Right renal pelvis (tissue), 4 donors: ENCODE measurements at regions not wholly inside any gene's neighbourhood (a gene's known extent, or its start where the extent isn't known, plus 50 kb on each side); places are given as distances from the start of the nearest gene placed in this dataset.
A peak's percentile ranks its signal among the peaks of the same experiment; 100 is the strongest.
"Not testable (repeated sequence)": the region's sequence is repeated elsewhere in the genome, so short reads cannot be mapped to it uniquely, and the experiment has no call there.

ENCODE experiments used
- DNase-seq, 4 donors: peaks; one replicate each; pipeline ENCODE4 v3.0.0-alpha.2; 2013; ENCODE audit warnings: low read depth in 4 of 4, low spot score in 3 of 4, missing footprints in 1 of 4

- DNase-seq = no peak
These were observed 197.4 kb downstream of the UQCRFS1 start for GRCh38 chr19:29015569-29015968.

- no peak for DNase-seq
These were observed 198.0 kb downstream of the UQCRFS1 start for GRCh38 chr19:29014857-29015436.

- no peak for DNase-seq
These were observed 199.0 kb downstream of the UQCRFS1 start for GRCh38 chr19:29013988-29014387.

DNA sequence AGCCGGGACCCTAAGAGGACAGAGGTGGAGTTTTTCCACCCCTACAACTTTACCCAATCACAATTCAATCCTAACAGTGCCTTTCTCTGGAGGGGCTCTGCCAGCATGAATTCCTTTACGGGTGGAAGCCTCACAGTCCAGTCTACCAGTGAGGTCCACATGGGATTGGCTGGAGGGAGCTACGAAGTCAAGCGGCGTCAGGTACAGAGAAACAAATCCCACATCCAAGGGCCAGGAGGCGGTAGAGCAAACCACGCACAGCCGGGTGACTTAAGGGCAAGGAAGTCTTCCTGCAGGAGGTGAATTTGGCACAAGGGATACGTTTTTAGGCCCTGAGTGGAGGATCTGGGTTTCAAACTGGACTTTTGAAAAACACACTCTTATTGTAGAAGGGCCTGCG lies 199.6 kb downstream of the UQCRFS1 start:
- DNase-seq = no peak

DNA sequence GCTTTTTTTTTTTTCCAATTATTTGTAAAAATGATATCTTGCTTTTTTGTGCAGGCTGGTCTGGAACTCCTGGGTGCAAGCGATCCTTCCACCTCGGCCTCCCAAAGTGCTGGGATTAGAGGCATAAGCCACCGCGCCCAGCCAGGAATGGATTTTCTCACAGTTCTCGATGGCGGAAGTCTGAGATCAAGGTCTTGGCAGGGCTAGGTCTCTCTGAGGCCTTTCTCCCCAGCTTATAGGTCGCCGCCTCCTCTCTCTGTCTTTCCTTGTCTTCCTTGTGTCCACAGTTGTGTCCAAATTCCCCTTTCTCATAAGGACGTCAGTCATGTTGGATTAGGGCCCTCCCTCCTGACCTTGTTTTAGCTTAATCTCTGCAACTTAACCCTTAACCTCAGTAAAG lies 200.5 kb downstream of the UQCRFS1 start:
- DNase-seq = no peak

DNA sequence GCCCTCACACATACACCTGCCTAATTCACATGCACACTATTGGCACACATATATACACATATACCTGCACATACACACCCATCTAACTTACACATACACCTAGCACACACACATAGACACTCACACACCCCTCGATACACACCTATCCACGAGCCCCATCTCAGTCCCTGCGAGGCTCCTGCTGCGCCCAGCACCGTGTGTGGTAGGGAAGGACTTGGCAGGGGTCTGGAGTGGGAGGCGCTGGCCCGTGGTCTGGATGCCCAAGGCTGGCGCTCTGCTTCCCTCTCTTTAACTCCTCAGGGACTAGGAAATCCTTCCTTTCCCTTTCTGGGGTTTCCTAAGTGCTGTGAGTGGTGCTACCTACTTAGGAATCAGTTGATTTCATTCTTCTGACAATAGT lies 202.7 kb downstream of the UQCRFS1 start:
- no peak for DNase-seq

DNA sequence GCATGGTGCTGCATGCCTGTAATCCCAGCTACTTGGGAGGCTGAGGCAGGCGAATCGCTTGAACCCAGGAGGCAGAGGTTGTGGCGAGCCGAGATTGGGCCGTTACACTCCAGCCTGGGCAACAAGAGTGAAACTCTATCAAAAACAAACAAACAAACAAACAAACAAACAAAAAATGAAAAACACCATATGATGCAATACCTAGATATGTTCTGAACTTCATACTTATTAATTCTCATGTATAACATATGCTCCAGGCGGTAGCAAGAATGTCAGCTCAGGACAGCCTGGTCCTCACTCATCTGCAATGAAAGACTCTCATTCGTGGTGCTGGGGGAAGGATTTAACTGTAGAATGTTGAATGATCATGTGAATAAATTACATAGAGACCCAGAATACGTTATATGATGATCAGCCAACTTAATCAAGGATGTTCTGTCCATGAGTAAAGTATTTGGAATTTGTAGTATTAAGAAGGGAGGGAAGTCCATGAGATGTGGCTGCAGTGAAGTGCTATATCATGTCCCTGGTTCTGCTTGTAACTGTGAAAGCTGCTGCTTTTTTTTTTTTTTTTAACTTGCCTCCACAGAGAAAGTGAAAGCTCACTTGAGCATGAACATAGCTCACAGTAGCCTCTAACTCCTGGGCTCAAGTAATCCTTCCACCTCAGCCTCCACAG lies 206.8 kb downstream of the UQCRFS1 start:
- DNase-seq = no peak

- DNase-seq = no peak
These were observed 208.2 kb downstream of the UQCRFS1 start for GRCh38 chr19:29004796-29005195.

DNA sequence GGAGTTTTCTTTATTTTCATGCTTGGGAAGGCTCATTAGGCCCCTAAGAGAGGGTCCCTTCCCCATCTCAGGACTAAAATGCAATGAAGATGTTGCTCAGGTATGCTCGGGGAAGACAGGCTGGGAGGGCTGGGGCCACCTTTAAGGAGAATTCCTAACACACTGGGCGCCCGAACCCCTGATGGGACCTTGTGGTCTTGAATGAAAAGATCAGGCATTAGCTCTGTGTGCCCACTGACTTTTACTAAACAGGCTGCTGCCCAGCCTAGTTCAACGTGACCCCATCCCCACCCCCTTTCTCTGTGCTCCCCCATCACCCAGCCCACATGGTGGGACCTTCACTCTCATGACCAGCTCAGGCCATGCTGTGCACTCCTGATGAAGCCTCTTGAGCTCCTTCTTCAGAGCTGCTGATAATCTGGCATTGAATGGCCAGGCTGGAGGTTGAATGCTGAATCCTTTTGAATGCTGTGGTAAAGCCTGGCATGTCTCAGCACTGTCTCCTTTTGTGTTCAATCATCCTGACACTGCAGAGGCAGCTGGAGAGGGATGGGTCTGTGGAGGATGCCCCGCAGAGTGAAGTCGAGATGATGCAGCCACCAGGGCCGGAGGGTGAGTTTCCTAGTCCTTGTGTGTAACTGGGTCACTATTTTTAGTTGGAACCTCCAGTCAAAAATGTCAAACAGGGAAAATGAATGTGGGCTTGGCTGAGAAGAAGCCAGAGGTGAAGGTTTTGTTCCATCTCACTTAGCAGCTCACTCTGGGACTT lies 209.1 kb downstream of the UQCRFS1 start:
- no peak for DNase-seq

DNA sequence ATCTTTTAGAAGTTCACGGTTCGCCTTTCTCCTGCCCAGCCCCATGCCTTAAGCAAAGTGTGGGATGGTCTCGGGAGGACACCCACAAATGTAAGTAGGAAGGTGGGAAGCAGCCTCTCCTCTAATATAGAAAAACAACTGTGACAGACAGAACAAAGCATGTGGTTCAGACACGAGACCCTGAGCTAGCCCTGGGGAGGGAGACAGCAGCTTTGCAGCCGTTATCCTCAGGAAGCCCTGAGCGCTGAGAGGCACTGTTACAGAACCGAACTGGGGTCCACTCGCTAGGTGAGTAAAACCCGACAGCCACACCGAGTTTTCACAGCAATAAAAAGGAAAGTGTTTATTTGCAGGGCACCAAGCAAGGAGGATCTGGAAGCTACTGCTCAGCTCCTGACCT lies 210.6 kb downstream of the UQCRFS1 start:
- DNase-seq = no peak

GRCh38 chr19:29001597-29002245 lies 211.2 kb downstream of the UQCRFS1 start:
- no peak for DNase-seq

GRCh38 chr19:29001141-29001581 lies 211.8 kb downstream of the UQCRFS1 start:
- peak in 2 of 4 donors; percentile 44 to 57 for DNase-seq

- DNase-seq = no peak
These were observed 213.1 kb downstream of the UQCRFS1 start for GRCh38 chr19:28999724-29000433.

GRCh38 chr19:28998974-28999373 lies 214.0 kb downstream of the UQCRFS1 start:
- no peak for DNase-seq

- DNase-seq = not testable (repeated sequence)
These were observed 215.1 kb downstream of the UQCRFS1 start for GRCh38 chr19:28997866-28998265.

DNA sequence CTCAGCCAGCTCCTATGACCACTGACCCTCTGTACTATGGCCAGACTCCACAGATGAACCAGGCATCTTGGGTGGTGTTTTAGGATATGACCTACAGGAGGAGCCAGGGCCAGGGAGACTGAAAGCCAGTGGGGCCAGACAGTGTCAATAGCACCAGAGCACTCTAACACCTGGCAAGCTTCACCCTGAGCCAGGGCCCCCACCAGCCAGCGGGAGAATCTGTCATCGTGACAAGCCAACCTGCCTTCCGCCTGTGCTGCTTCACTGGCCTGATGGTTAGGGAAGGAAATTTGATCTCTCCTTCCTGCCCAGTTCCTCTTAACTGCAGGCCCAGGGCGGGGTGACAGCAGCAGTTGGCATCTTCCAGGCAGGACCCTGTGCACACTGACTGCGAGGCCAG lies 222.4 kb downstream of the UQCRFS1 start:
- DNase-seq = no peak

DNA sequence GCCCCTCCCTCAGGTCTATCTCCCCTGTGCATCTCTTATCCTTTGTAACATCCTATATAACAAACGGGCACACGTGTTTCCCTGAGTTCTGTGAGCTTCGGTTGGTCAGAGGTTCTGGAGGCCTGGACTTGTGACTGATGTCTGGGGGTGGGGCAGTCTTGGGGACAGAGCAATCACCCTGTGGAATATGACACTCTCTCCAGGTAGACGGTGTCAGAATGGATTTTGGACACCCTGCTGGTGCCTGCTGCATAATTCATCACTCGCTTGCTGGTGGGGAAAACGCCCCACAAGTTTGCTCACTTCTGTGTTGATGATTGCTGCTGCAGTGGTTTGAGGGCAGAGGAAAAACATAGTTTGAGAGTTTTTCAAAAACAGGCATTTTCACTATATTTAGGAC lies 223.2 kb downstream of the UQCRFS1 start:
- DNase-seq = no peak

GRCh38 chr19:28988066-28988465 lies 224.9 kb downstream of the UQCRFS1 start:
- no peak for DNase-seq

- no peak for DNase-seq
These were observed 225.8 kb downstream of the UQCRFS1 start for GRCh38 chr19:28987177-28987576.

DNA sequence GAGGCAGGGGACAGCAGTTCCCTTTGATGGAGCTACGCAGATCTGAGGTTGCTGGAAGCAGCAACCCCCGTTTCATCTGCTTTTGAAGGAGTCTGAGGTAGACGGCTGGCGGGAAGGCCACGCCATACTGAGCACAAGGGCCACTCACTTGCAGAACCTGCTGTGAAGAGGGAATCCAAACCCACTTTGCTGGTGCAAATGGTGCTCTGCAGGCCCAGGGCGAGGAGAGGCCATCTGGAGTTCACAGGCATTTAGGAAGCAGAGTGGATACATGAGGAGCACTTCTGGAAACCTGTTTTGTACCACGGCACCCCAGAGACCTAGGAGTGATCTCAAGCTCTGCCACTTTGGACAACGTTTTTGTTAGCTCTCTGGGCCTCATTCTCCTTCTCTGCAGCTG lies 227.8 kb downstream of the UQCRFS1 start:
- no peak for DNase-seq

GRCh38 chr19:28984315-28984714 lies 228.6 kb downstream of the UQCRFS1 start:
- DNase-seq = no peak
